Keratinocyte (primary cell): ENCODE measurements at regions not wholly inside any gene's neighbourhood (a gene's known extent, or its start where the extent isn't known, plus 50 kb on each side); places are given as distances from the start of the nearest gene placed in this dataset.

ENCODE experiments used
- DNase-seq: peaks from one replicate; pipeline ENCODE4 v3.0.0-alpha.2; 2011; ENCODE audit warnings: low read depth, missing footprints, low spot score
- FAIRE-seq: peaks from 2 replicates; lab custom pipeline; 2011; peaks lifted over from hg19 to GRCh38; lab: Jason Lieb, UNC
- H2AFZ ChIP-seq: 2 replicates; pipeline ENCODE4 v1.6.0; 2012; ENCODE audit warnings: low read length, control low read depth, inconsistent platforms; ENCODE audit not compliant: control insufficient read depth
- H3K27ac ChIP-seq: 2 replicates; pipeline ENCODE4 v1.5.1; 2011; ENCODE audit warnings: low read length; ENCODE audit not compliant: control insufficient read depth, insufficient read depth
- H3K27me3 ChIP-seq: 3 replicates; pipeline ENCODE4 v1.6.0; 2011; ENCODE audit warnings: low read length; ENCODE audit not compliant: control insufficient read depth, insufficient read depth; ENCODE audit errors: extremely low read depth
- H3K36me3 ChIP-seq, 2 experiments: 2 replicates in 1 of 2; 3 replicates in 1 of 2; pipeline ENCODE4 v1.5.1; 2011; ENCODE audit warnings: low read length in 2 of 2, mild to moderate bottlenecking in 1 of 2; ENCODE audit not compliant: control insufficient read depth in 2 of 2, insufficient read depth in 2 of 2; ENCODE audit errors: extremely low read depth in 1 of 2
- H3K4me1 ChIP-seq: 3 replicates; pipeline ENCODE4 v1.5.1; 2011; ENCODE audit warnings: low read length; ENCODE audit not compliant: control insufficient read depth, insufficient read depth; ENCODE audit errors: extremely low read depth
- H3K4me2 ChIP-seq: 3 replicates; pipeline ENCODE4 v1.6.0; 2011; ENCODE audit warnings: low read depth, low read length; ENCODE audit not compliant: control insufficient read depth, insufficient read depth; ENCODE audit errors: extremely low read depth
- H3K4me3 ChIP-seq, 3 experiments: fragments of 200-600 bp in 1 of 3; sonication (generic) in 1 of 3; 2 replicates in 2 of 3; 3 replicates in 1 of 3; pipeline ENCODE4 v1.5.1; 2011 to 2016; ENCODE audit warnings: low read length in 3 of 3, mild to moderate bottlenecking in 3 of 3, control low read depth in 2 of 3, inconsistent platforms in 1 of 3, low read depth in 1 of 3, mixed read lengths in 1 of 3, mixed run types in 1 of 3, moderate library complexity in 1 of 3; ENCODE audit not compliant: control insufficient read depth in 2 of 3, insufficient read depth in 2 of 3; ENCODE audit errors: extremely low read depth in 1 of 3
- H3K79me2 ChIP-seq: 2 replicates; pipeline ENCODE4 v1.6.0; 2012; ENCODE audit warnings: low read length; ENCODE audit not compliant: control insufficient read depth, insufficient read depth
- H3K9ac ChIP-seq: 3 replicates; pipeline ENCODE4 v1.6.0; 2011; ENCODE audit warnings: low read length; ENCODE audit not compliant: control insufficient read depth, insufficient read depth; ENCODE audit errors: extremely low read depth
- H3K9me1 ChIP-seq: 3 replicates; pipeline ENCODE4 v1.6.0; 2011; ENCODE audit warnings: low read length; ENCODE audit not compliant: control insufficient read depth, insufficient read depth; ENCODE audit errors: extremely low read depth
- H3K9me3 ChIP-seq: 2 replicates; pipeline ENCODE4 v1.5.1; 2012; ENCODE audit warnings: low read depth, low read length; ENCODE audit not compliant: control insufficient read depth
- H4K20me1 ChIP-seq: 3 replicates; pipeline ENCODE4 v1.6.0; 2011; ENCODE audit warnings: low read length; ENCODE audit not compliant: control insufficient read depth, insufficient read depth; ENCODE audit errors: extremely low read depth
- EZH2 ChIP-seq: IDR thresholded peaks from one replicate; pipeline ENCODE4 v1.6.1; 2012; ENCODE audit warnings: inconsistent platforms, mild to moderate bottlenecking, low read length, moderate library complexity
- dilution Hi-C: fragments of 300-500 bp; cut with MboI; formaldehyde crosslinking; loops from one replicate; pipeline ENCODE4 v1.7.0; 2020; ENCODE audit warnings: low sequenced_read_pairs; ENCODE audit not compliant: extremely low pct_ligation_motif_present
- TF ChIP-seq, protein P1 (sequence below), 3 experiments: IDR thresholded peaks in 1 of 3; conservative IDR thresholded peaks in 1 of 3; optimal IDR thresholded peaks in 1 of 3; 2 replicates in 2 of 3; 3 replicates in 1 of 3; pipeline versions ENCODE3 to v1.5.1; 2011; ENCODE audit warnings: low read length in 3 of 3, mild to moderate bottlenecking in 3 of 3, moderate library complexity in 2 of 3, control low read depth in 1 of 3, inconsistent platforms in 1 of 3; ENCODE audit not compliant: insufficient read depth in 2 of 3; ENCODE audit errors: extremely low read depth in 1 of 3

DNA sequence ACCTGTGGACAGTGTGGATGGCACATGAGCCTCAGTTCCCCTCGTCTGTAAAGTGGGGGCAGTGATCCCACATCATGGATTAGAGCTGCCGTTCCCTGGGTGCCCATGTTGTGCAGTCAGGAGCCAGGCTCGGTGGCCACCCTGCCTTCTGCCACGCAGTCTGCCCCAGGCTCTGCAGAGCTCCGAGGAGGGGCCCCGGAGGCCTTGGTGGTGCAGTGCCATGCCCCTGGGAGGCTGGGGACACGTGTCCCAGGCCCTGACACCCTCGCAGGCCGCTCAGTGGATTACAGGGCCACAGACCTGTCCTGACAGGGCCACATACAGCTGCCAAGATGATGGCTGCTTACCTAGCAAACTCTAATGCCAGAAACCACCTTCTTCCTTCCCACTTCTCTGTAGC lies 59.7 kb upstream of the ZNF469 start:
- dilution Hi-C loops, result no loop called here
- FAIRE-seq, result no peak
- H3K36me3 ChIP-seq, result no peaks in the 10 kb centered on the region

GRCh38 chr16:88323546-88324330 lies 59.0 kb upstream of the ZNF469 start:
- no peaks in the 10 kb centered on the region for H3K36me3 ChIP-seq
- peaks cover 3% of the 10 kb centered on the region for H3K4me1 ChIP-seq
- no peaks in the 10 kb centered on the region for H3K9me3 ChIP-seq
- no peak overlapping the region for H3K4me2 ChIP-seq
- no peak for FAIRE-seq
- H3K9ac ChIP-seq, result no peak overlapping the region
- dilution Hi-C loops, result no loop called here
- H2AFZ ChIP-seq, result no peak overlapping the region
- no peak overlapping the region for H3K27ac ChIP-seq
- TF ChIP-seq, protein P1, sequence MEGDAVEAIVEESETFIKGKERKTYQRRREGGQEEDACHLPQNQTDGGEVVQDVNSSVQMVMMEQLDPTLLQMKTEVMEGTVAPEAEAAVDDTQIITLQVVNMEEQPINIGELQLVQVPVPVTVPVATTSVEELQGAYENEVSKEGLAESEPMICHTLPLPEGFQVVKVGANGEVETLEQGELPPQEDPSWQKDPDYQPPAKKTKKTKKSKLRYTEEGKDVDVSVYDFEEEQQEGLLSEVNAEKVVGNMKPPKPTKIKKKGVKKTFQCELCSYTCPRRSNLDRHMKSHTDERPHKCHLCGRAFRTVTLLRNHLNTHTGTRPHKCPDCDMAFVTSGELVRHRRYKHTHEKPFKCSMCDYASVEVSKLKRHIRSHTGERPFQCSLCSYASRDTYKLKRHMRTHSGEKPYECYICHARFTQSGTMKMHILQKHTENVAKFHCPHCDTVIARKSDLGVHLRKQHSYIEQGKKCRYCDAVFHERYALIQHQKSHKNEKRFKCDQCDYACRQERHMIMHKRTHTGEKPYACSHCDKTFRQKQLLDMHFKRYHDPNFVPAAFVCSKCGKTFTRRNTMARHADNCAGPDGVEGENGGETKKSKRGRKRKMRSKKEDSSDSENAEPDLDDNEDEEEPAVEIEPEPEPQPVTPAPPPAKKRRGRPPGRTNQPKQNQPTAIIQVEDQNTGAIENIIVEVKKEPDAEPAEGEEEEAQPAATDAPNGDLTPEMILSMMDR (optimal IDR thresholded peaks at IDR 0.05 in 1 of 3, IDR thresholded peaks at IDR 0.05 in 1 of 3, conservative IDR thresholded peaks at IDR 0.05 in 1 of 3; ENCODE audit: extremely low read depth in 1 of 3, insufficient read depth in 2 of 3, low read length in 3 of 3), result no peak
- no peak for TF ChIP-seq EZH2
- H3K79me2 ChIP-seq, result no peaks in the 10 kb centered on the region
- no peaks in the 10 kb centered on the region for H4K20me1 ChIP-seq
- H3K9me1 ChIP-seq, result no peaks in the 10 kb centered on the region
- H3K27me3 ChIP-seq, result peaks cover 2% of the 10 kb centered on the region
- no peak for DNase-seq
- H3K4me3 ChIP-seq, result no peak overlapping the region

More for the DNA sequence above, 59.7 kb upstream of the ZNF469 start:
- no peak overlapping the region for H3K4me3 ChIP-seq
- no peaks in the 10 kb centered on the region for H3K9me3 ChIP-seq
- H3K79me2 ChIP-seq, result no peaks in the 10 kb centered on the region
- no peak overlapping the region for H3K9ac ChIP-seq
- H3K9me1 ChIP-seq, result no peaks in the 10 kb centered on the region
- H3K4me2 ChIP-seq, result no peak overlapping the region
- peaks cover 3% of the 10 kb centered on the region for H3K4me1 ChIP-seq
- TF ChIP-seq, protein P1 (optimal IDR thresholded peaks at IDR 0.05 in 1 of 3, IDR thresholded peaks at IDR 0.05 in 1 of 3, conservative IDR thresholded peaks at IDR 0.05 in 1 of 3; ENCODE audit: extremely low read depth in 1 of 3, insufficient read depth in 2 of 3, low read length in 3 of 3), result no peak
- TF ChIP-seq EZH2, result no peak
- no peak for DNase-seq
- H3K27me3 ChIP-seq, result peaks cover 3% of the 10 kb centered on the region
- no peak overlapping the region for H3K27ac ChIP-seq
- no peaks in the 10 kb centered on the region for H4K20me1 ChIP-seq
- H2AFZ ChIP-seq, result no peak overlapping the region
